ENCODE measurements at regions not wholly inside any gene's neighbourhood (a gene's known extent, or its start where the extent isn't known, plus 50 kb on each side); places are given as distances from the start of the nearest gene placed in this dataset.

- no peak overlapping the region for H3K4me3 ChIP-seq (ENCODE audit: control insufficient read depth, low read depth, low read length)
- TF ChIP-seq, protein P1, sequence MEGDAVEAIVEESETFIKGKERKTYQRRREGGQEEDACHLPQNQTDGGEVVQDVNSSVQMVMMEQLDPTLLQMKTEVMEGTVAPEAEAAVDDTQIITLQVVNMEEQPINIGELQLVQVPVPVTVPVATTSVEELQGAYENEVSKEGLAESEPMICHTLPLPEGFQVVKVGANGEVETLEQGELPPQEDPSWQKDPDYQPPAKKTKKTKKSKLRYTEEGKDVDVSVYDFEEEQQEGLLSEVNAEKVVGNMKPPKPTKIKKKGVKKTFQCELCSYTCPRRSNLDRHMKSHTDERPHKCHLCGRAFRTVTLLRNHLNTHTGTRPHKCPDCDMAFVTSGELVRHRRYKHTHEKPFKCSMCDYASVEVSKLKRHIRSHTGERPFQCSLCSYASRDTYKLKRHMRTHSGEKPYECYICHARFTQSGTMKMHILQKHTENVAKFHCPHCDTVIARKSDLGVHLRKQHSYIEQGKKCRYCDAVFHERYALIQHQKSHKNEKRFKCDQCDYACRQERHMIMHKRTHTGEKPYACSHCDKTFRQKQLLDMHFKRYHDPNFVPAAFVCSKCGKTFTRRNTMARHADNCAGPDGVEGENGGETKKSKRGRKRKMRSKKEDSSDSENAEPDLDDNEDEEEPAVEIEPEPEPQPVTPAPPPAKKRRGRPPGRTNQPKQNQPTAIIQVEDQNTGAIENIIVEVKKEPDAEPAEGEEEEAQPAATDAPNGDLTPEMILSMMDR (conservative IDR thresholded peaks at IDR 0.05; ENCODE audit: control insufficient read depth, insufficient read depth, low read depth, low read length): no peak
- DNase-seq (ENCODE audit: low read depth): no peak
Observed at GRCh38 chr6:169940481-169941271, 189.3 kb downstream of the ERMARD start.

DNA sequence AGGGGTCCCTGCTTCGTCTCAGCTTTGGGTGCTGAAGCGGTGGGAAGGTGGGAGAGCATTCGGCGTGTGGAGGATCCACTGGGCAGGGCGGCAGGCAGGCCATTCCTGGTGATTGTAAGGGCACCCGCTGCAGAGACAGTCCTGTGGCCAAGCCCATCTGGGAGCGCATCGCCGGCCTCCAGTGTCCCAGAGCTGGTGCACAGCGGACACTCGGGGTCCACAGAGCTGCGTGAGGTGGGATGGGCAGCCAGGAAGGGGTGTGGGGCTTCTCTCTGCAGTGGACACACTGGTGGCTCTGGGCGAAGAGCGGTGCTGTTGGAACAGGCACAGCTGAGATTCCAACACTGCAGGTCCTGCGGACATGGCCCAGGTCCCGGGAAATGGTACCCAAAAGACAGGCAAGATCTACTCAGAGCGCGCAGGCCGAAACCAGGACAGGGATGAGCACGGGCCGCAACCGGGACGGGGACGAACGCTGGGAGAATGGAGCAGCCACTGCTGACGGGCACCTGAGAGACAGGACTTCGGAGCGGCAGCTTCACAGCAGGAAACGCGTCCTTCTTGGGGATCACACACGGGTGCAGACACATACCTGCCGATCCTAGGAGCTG lies 188.2 kb downstream of the ERMARD start:
- TF ChIP-seq, protein P1 (conservative IDR thresholded peaks at IDR 0.05; ENCODE audit: control insufficient read depth, insufficient read depth, low read depth, low read length): no peak
- no peak for DNase-seq (ENCODE audit: low read depth)
- H3K4me3 ChIP-seq (ENCODE audit: control insufficient read depth, low read depth, low read length): no peak overlapping the region

DNA sequence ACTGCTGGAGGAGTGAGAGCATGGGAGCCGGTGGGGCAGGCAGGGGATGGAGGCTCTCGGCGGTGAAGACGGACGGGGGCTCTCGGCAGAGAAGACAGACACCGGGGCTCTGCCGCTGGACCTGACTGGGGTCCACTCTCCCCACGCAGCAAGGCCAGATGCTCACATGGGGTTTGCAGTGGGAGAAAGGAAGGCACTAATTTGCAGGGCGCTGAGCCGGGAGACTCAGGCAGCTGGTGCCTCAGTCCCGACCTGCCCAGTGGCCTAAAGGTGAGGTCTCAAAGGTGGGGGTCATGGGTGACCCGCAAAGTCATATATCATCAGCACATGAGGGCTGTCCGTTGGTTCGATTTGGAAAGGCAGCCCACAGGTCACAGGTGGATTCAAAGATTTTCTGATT lies 187.3 kb downstream of the ERMARD start:
- DNase-seq (ENCODE audit: low read depth): no peak
- H3K4me3 ChIP-seq (ENCODE audit: control insufficient read depth, low read depth, low read length): no peak overlapping the region
- TF ChIP-seq, protein P1 (conservative IDR thresholded peaks at IDR 0.05; ENCODE audit: control insufficient read depth, insufficient read depth, low read depth, low read length): no peak

GRCh38 chr6:169938262-169938701 lies 186.9 kb downstream of the ERMARD start:
- DNase-seq (ENCODE audit: low read depth): no peak
- TF ChIP-seq, protein P1 (conservative IDR thresholded peaks at IDR 0.05; ENCODE audit: control insufficient read depth, insufficient read depth, low read depth, low read length): no peak

GRCh38 chr6:169937389-169938261 lies 186.2 kb downstream of the ERMARD start:
- H3K4me3 ChIP-seq (ENCODE audit: control insufficient read depth, low read depth, low read length): no peak overlapping the region
- TF ChIP-seq, protein P1 (conservative IDR thresholded peaks at IDR 0.05; ENCODE audit: control insufficient read depth, insufficient read depth, low read depth, low read length): no peak
- no peak for DNase-seq (ENCODE audit: low read depth)

More at GRCh38 chr6:169938262-169938701, 186.9 kb downstream of the ERMARD start:
- H3K4me3 ChIP-seq (ENCODE audit: control insufficient read depth, low read depth, low read length): no peak overlapping the region

GRCh38 chr6:169936355-169936975 lies 185.0 kb downstream of the ERMARD start:
- no peak for DNase-seq (ENCODE audit: low read depth)
- TF ChIP-seq, protein P1 (conservative IDR thresholded peaks at IDR 0.05; ENCODE audit: control insufficient read depth, insufficient read depth, low read depth, low read length): no peak

More at GRCh38 chr6:169936355-169936975, 185.0 kb downstream of the ERMARD start:
- no peak overlapping the region for H3K4me3 ChIP-seq (ENCODE audit: control insufficient read depth, low read depth, low read length)

All from fibroblast of mammary gland (primary cell).